ENCODE measurements at regions not wholly inside any gene's neighbourhood (a gene's known extent, or its start where the extent isn't known, plus 50 kb on each side); places are given as distances from the start of the nearest gene placed in this dataset.

DNA sequence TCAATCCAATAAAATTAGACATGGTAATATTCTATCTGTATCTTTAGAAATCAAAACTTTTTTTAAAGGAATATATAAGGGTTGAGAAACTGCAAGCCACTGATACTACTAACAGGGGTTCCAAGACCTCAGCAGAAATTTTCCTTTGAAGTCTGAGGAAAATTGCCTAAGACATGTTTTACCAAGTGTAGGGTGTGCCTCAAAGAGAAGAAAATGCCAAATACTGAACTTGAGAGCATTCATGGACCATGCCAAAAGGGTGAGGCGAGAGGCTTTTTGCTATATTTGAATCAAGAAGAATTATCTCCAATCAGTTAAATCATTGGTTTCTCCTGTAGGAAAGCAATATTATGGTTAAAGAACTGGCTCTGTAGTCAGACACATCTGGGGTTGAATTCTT, 207.9 kb upstream of the B3GALT2 start:
- H3K36me3 ChIP-seq (ENCODE audit: low read depth), result no peaks in the 10 kb centered on the region
- H3K9me3 ChIP-seq (ENCODE audit: insufficient read depth, low read depth), result no peaks in the 10 kb centered on the region
- intact Hi-C loops (cut with micrococcal nuclease; ENCODE audit: unreplicated experiment), result no loop called here
- no peak overlapping the region for H3K4me3 ChIP-seq
- ChIA-PET POLR2A (ENCODE audit: unreplicated experiment) (no interaction called here), CTCF (no interaction called here)
- no peaks in the 10 kb centered on the region for H3K79me2 ChIP-seq (ENCODE audit: low read depth)
- H3F3A ChIP-seq (ENCODE audit: insufficient read depth, low read depth), result no peaks in the 10 kb centered on the region
- TF ChIP-seq, protein P1, sequence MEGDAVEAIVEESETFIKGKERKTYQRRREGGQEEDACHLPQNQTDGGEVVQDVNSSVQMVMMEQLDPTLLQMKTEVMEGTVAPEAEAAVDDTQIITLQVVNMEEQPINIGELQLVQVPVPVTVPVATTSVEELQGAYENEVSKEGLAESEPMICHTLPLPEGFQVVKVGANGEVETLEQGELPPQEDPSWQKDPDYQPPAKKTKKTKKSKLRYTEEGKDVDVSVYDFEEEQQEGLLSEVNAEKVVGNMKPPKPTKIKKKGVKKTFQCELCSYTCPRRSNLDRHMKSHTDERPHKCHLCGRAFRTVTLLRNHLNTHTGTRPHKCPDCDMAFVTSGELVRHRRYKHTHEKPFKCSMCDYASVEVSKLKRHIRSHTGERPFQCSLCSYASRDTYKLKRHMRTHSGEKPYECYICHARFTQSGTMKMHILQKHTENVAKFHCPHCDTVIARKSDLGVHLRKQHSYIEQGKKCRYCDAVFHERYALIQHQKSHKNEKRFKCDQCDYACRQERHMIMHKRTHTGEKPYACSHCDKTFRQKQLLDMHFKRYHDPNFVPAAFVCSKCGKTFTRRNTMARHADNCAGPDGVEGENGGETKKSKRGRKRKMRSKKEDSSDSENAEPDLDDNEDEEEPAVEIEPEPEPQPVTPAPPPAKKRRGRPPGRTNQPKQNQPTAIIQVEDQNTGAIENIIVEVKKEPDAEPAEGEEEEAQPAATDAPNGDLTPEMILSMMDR (conservative IDR thresholded peaks at IDR 0.05), result no peak
- TF ChIP-seq EZH2 (IDR thresholded peaks at IDR 0.05; ENCODE audit: low read depth), result no peak
- DNase-seq, result no peak
- no peaks in the 10 kb centered on the region for H4K20me1 ChIP-seq (ENCODE audit: insufficient read depth)
- H2AFZ ChIP-seq, result no peak overlapping the region
- H3K27me3 ChIP-seq (ENCODE audit: insufficient read depth, low read depth), result no peaks in the 10 kb centered on the region
- H3K4me1 ChIP-seq (replicated peaks; ENCODE audit: insufficient read depth), result no peaks in the 10 kb centered on the region
- no peak overlapping the region for H3K27ac ChIP-seq
- no TSS peak for BruUV-seq (replicated peaks)
- H3K4me2 ChIP-seq, result no peak overlapping the region
- H3K9me2 ChIP-seq (ENCODE audit: insufficient read depth), result no peaks in the 10 kb centered on the region

DNA sequence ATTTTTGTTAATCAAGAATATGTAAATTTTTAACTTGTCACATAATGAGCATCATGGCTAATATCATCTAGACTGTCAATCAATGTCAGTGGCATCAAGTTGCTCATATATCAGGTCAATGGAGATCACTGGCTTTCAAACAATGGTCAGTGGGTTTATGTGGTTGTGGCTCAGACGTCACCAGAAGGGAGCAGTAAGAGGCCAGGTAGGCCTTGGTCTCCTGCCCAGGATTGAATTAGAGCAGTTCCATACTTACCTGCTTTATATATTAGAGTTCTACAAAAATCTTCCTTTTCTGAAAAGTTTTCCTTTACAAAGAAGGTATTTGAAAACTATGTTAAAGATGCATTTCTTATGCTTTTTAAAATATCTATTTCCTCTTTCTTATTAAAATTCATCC, 206.3 kb upstream of the B3GALT2 start:
- Histone ChIP-seq H3K27ac (no peak overlapping the region), H3K4me1 (replicated peaks; ENCODE audit: insufficient read depth) (no peaks in the 10 kb centered on the region), H3K79me2 (ENCODE audit: low read depth) (no peaks in the 10 kb centered on the region), H3K4me2 (no peak overlapping the region), H3K9me3 (ENCODE audit: insufficient read depth, low read depth) (no peaks in the 10 kb centered on the region), H3K4me3 (no peak overlapping the region), H2AFZ (no peak overlapping the region), H3K36me3 (ENCODE audit: low read depth) (no peaks in the 10 kb centered on the region), H3K27me3 (ENCODE audit: insufficient read depth, low read depth) (no peaks in the 10 kb centered on the region), H3K9me2 (ENCODE audit: insufficient read depth) (no peaks in the 10 kb centered on the region), H4K20me1 (ENCODE audit: insufficient read depth) (no peaks in the 10 kb centered on the region), H3F3A (ENCODE audit: insufficient read depth, low read depth) (no peaks in the 10 kb centered on the region)
- TF ChIP-seq EZH2 (IDR thresholded peaks at IDR 0.05; ENCODE audit: low read depth), result no peak
- TF ChIP-seq, protein P1 (conservative IDR thresholded peaks at IDR 0.05), result no peak
- ChIA-PET POLR2A (ENCODE audit: unreplicated experiment) (no interaction called here), CTCF (no interaction called here)
- BruUV-seq (replicated peaks), result no TSS peak
- DNase-seq, result no peak
- intact Hi-C loops (cut with micrococcal nuclease; ENCODE audit: unreplicated experiment), result no loop called here

DNA sequence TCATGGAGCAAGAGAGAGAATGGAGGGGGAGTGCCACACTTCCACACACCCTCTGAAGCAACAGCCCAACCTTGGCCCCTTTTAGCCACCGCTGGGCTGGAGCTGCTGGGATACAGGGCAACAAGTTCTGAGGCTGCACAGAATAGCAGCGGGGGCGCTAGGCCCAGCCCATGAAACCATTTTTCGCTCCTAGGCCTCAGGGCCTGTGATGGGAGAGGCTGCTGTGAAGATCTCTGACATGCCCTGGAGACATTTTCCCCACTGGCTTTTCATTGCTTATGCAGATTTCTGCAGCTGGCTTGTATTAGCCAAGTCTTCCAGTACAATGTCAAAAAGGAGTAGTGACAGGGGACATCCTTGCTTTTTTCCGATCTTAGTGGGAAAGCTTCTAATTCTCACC, 202.3 kb upstream of the B3GALT2 start:
- no peak overlapping the region for H2AFZ ChIP-seq
- H3K9me2 ChIP-seq (ENCODE audit: insufficient read depth), result no peaks in the 10 kb centered on the region
- intact Hi-C loops (cut with micrococcal nuclease; ENCODE audit: unreplicated experiment), result no loop called here
- no peaks in the 10 kb centered on the region for H3K4me1 ChIP-seq (replicated peaks; ENCODE audit: insufficient read depth)
- H3K36me3 ChIP-seq (ENCODE audit: low read depth), result no peaks in the 10 kb centered on the region
- no peaks in the 10 kb centered on the region for H4K20me1 ChIP-seq (ENCODE audit: insufficient read depth)
- H3K4me2 ChIP-seq, result no peak overlapping the region
- H3K4me3 ChIP-seq, result no peak overlapping the region
- ChIA-PET CTCF (no interaction called here), POLR2A (ENCODE audit: unreplicated experiment) (no interaction called here)
- H3K27me3 ChIP-seq (ENCODE audit: insufficient read depth, low read depth), result no peaks in the 10 kb centered on the region
- BruUV-seq (replicated peaks), result no TSS peak
- no peaks in the 10 kb centered on the region for H3K9me3 ChIP-seq (ENCODE audit: insufficient read depth, low read depth)
- H3F3A ChIP-seq (ENCODE audit: insufficient read depth, low read depth), result no peaks in the 10 kb centered on the region
- no peak overlapping the region for H3K27ac ChIP-seq
- H3K79me2 ChIP-seq (ENCODE audit: low read depth), result no peaks in the 10 kb centered on the region
- no peak for DNase-seq
- TF ChIP-seq, protein P1 (conservative IDR thresholded peaks at IDR 0.05), result no peak
- TF ChIP-seq EZH2 (IDR thresholded peaks at IDR 0.05; ENCODE audit: low read depth), result no peak

Measured in PC-9 (cell line).